Left cardiac atrium (tissue), 4 donors: ENCODE measurements at regions not wholly inside any gene's neighbourhood (a gene's known extent, or its start where the extent isn't known, plus 50 kb on each side); places are given as distances from the start of the nearest gene placed in this dataset.

Source experiments
- ATAC-seq, 2 donors: fragments of 200-7000 bp; cut with Tn5 transposase; one replicate each; pipeline ENCODE4 v1.9.1; 2020; ENCODE audit warnings: mild to moderate bottlenecking in 2 of 2, moderate library complexity in 2 of 2
- DNase-seq: peaks from one replicate; pipeline ENCODE4 v3.0.0-alpha.2; 2020
- intact Hi-C, 2 donors: fragments of 100-400 bp; cut with DNase I; formaldehyde crosslinking; loops; one replicate each; pipeline versions ENCODE4 v1.14.1 to v1.15.1; 2022 to 2023
- donor health status: DM: no; HTN: yes; CAD: no.
- donor health status: DM: no; HTN: yes; CAD: no; lungs with severe emphysema.
- donor health status: DM: yes; HTN: yes; CAD: no.
- donor health status: Dilated cardiomyopathy.

DNA sequence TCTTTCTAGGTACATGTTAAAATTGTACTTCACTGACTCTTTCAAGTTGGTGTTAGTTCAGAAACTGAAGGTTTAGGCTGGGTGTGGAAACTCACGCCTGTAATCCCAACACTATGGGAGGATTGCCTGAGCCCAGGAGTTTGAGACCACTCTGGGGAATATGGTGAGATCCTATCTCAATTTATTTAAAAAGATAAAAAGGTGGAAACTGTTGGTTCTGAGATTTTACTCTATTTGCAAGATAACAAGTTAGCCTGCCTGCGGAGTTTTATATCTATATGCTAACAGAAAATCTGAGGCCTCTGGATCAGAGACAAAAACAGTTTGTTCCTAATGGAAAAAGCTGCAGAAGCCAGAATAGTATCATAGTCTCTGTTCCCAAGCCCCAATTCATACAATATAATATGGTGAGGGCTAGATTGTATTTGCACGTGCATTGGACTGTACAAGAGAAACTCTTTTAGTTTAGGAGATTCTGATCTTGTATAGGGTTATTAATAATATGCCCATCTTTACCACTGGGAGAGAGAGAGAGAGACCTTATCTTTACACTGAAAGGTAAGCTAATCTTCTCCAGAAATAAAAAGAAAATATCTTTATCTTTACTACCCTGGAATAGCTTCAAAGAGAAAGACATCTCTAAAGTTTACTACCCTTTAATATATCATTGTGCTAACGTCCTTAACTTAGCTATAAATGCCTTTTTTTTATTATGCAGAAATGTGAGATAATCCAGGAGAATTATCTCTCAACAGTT lies 1267.6 kb downstream of the OTOL1 start:
- ATAC-seq (no peak), DNase-seq (no peak)
- intact Hi-C loops, result no loop called here

DNA sequence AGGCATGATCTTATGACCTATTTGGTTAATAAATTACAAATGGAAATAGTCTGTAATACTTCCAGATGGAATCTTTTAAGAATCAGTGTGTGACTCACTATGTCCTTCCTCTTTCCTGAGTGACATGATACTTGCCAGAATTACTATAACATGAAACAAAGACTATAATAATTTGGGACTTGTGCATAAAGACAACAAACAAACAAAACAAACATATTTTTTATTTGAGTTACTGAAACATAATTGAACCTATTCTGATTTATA lies 1268.1 kb downstream of the OTOL1 start:
- DNase-seq (no peak), ATAC-seq (no peak)
- intact Hi-C loops, result no loop called here

DNA sequence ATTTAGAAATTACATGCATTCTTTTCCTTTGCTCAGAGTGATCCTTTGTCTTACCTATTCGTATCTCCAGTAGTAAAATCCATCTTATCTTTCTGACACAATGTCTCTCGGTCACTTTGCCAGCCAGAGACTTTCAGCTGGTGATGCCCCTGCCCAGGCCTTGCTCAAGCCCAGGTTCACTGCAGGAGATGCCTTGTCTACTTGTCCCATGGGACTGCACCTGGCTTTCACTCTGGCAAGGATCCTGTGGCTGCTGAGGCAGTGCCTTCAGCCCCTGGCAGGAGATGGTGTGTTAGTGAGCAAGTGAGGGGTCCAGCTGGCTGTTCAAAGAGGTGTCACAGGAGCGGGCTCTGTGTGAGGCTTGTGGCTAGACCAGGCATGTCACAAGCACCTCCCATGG lies 1268.9 kb downstream of the OTOL1 start:
- intact Hi-C loops, result no loop called here
- DNase-seq (no peak), ATAC-seq (no peak)

DNA sequence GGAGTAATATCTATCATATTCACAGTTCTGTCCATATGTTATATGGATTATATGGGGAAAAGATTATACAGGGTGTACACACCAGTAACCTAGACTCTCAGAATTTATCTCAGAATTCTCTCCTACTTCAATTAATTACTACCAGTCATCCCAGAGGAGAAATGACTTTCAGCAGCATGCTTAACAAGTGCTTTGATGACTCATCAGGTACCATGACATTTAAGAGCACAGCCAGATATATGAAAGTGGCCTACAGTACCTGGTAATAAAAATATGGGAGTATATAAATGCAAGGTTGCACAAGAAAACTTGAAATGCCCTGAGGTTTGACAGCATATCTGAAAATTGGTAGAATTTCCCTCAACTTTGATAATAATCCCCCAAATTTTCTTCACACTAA lies 1273.0 kb downstream of the OTOL1 start:
- intact Hi-C loops, result no loop called here
- no peak for DNase-seq
- ATAC-seq, result no peak

DNA sequence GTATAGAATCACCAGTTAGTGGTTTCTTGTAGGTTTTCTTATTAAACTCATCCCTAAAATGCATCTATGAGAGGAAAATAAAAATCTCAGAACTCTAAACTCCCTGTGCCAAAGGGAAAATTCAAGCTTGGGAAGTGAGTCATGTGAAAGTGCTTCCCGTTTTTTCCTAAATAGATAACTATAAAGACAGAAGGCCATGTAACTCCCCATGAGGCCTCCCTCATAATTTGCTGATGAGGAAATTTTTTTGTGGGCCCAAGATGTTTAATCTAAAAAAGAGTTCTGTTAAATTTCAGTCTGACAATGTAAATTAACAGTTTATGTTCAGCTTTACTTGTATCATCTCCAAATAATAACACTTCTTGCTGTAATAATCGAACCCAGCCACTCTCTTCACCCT lies 1273.9 kb downstream of the OTOL1 start:
- intact Hi-C loops, result no loop called here
- DNase-seq, result no peak
- ATAC-seq, result no peak

DNA sequence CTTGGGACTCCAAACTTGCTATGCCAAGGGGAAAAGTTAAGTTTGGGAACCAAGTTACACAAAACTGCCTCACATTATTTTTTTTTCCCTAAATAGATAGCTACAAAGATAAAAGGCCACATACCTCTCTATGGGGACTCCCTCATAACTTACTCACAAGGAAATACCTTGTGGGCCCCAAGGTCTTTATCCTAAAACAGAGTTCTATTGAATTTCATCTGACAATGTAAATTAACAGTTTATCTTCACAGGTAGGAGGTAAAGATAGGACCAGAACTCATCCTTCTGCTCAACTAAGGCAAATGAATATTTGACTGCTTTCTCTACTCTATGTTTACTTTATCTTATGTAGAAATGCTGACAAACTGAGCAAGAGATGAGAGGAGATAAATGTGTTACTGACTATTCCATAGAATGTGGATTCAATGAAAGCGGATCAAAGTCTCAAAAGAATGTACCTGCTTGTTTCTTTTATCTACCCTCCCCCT lies 1278.0 kb downstream of the OTOL1 start:
- ATAC-seq (no peak), DNase-seq (no peak)
- intact Hi-C loops, result no loop called here

DNA sequence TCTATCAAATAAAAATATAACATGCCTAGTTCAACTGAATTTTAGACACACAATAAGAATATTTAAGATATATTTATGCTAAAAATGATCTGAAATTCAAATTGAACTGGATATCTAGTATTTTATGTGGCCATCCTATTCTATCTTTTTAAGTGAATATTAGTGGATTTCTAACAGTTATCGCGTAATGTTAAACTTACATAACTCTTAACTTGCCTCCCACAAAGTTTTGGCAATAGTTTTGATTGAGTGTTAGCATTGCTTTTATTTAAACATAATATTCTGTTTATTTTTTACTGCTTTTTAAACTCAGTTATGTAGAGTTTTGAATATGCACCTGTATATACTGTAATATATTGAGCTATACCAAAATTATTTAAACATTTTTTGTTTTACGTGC lies 1279.5 kb downstream of the OTOL1 start:
- no peak for ATAC-seq
- no peak for DNase-seq
- intact Hi-C loops, result no loop called here

DNA sequence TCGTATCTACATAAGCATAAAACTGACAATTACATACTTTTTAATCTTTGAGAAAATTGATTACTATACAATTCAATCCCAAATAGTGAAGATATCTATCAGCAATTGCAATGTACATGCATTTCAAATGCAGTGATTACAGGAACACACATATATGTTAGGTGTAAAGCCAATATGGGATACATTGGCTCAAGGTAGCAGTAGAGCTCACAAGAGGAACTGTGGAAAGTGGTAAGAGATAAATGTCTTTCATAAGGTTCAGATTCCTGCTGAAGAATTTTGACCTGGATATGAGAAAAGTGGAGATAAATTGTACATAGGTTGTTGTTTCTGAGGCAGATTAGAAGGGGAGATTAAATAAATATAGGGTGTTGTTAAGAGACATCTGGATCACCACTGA lies 1280.5 kb downstream of the OTOL1 start:
- intact Hi-C loops, result no loop called here

DNA sequence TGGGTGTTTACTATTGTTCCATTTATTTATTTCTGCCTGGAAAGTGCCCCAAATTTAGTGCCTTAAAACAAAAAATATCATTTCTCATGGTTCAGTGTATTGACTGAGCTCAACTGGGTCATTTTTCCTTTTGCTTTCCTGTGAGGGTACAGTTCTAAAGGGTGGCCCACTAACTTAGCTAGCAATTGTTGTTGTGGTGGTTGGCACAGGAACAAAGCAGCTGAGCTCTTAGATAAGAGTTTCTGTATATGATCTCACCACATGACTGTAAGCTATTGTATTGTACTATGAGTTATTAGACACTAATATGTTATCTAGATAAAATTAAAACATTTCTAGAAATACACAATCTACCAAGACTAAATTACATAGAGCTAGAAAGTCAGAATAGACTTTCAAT lies 1283.7 kb downstream of the OTOL1 start:
- DNase-seq (no peak), ATAC-seq (no peak)
- intact Hi-C loops, result no loop called here

More for the DNA sequence above, 1280.5 kb downstream of the OTOL1 start:
- DNase-seq (no peak), ATAC-seq (no peak)

DNA sequence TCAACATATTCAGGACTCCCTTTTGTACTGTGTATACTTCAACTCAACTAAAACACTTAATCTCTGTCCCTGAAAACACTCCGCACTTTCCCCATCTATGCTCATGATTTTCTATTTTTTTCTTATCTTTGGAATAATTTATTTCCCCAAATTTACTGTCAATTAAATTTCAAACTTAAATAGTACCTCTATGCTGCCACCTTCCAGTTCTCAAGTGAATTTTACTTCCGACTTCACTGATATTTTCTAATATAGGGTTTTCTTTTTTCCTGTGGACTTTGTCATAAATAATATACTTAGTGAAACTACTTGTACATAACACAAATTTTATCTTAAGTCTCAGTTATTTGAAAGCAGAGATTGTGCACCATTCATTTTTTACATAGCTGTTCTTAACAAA lies 1303.3 kb downstream of the OTOL1 start:
- DNase-seq (no peak), ATAC-seq (no peak)
- intact Hi-C loops, result no loop called here

DNA sequence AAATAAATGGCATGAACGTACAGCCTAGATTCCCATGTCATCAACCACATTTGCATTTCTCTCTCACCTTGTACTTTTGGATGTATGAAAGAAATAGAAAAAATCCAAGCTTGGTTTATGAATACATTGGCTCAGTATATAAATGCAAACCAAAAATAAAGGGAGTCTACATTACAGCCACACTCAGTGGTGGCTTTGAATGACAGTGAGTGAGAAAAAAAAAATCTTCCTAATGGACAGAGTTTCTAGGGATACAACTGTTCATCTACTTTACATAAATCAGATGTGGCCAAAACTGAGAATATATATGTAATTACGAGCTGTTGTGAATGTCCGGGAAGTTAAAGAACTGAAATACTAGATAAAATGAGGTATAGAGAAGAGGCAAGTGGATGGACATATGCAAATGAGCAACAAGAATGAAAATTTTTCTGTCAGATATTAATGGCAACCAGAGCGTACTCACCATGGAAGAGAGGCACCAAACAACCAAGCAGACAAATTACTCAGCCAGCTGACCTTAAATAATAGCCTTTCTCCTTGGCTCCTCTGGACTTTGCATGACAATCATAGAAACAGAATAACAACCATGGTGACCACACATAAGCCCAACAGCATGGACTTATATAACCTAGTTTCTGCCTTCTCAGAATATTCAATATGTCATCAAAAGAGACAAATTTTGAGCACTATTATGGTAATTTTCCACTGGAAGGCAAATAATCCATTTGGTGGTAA lies 1305.8 kb downstream of the OTOL1 start:
- intact Hi-C loops, result no loop called here
- ATAC-seq (no peak), DNase-seq (no peak)

DNA sequence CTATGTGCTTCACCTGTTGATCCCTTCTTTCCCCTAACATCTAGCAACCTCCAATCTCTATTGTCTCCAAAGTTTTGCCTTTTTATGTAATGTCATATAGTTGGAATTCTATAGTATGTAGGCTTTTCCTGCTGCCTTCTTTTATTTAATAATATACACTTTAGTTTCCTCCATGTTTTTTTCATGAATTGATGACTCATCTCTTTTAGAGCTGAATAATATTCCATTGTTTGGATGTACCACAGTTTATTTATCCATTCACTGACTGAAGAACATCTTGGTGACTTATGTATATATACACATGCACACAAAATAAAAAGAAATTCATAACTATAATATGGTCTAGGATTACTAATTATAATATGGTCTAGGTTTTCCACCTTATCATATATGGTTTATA lies 1314.2 kb downstream of the OTOL1 start:
- intact Hi-C loops, result no loop called here
- ATAC-seq, result no peak
- DNase-seq, result no peak

DNA sequence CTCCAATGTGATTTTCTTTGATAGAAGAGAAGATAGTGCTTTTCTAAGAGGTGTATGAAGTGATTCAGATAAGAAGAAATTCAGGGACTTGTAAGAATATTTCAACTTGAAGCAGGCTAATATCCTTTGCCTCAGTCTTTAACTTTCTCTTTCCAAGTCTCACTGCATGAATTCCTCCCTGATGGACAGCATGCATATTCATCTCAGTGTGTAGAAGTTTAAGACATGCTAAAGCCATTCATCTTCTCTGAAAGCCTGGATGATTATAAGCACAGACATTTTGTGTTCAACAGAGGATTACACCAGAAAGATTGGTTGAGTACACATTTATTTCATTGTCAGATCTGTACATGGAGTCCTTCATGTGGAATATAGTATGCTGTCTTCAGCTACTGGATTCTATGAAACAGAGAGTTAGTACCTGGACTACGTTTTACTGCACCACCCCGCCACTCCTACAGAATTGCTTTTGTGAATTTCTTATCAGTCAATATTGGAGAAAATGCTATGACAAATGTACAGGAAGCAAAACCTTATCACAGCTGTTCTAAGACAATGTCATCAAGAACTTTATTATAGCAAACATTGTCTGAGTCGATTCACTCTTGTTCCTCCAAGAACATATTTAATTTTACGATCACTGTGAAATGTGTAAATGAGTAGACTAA lies 1346.1 kb downstream of the OTOL1 start:
- DNase-seq (no peak), ATAC-seq (no peak)
- intact Hi-C loops, result no loop called here

DNA sequence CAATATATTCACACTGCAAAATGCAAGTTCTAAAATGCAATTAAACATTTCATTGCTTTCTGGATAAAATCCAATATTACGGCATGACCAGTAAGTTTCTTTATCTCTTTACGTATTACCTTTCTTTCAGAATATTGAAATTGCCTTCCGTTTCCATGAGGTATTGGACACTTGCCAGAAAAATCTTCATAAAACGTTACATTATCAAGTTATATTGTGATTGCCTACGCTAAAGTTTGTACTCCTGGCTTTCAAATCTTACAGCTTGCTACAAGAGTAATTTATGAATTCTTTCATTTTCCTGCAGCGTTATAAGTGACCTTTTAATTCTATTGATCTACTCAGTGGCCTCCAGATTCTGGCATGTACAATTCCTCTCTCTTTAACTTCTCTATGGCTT lies 1349.3 kb downstream of the OTOL1 start:
- no peak for ATAC-seq

DNA sequence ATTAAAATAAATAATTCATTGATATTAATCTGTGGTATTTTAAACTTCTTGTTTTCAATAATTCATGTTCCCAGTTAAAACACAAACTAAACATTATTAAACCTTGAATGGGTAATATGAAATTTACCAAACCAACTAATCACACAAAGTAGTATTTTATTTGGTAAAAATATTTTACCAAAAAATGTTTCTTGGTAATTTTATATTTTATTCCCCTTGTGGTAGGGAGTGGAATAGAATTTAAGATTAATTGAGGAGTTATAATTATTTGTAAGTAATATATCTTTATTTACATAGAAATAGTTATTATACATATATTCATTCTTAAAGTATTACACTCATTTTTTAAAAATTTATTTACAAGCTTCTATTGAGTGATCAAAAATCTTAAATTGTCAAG lies 1350.9 kb downstream of the OTOL1 start:
- intact Hi-C loops, result no loop called here
- no peak for DNase-seq
- no peak for ATAC-seq

More for the DNA sequence above, 1349.3 kb downstream of the OTOL1 start:
- intact Hi-C loops, result no loop called here
- no peak for DNase-seq

DNA sequence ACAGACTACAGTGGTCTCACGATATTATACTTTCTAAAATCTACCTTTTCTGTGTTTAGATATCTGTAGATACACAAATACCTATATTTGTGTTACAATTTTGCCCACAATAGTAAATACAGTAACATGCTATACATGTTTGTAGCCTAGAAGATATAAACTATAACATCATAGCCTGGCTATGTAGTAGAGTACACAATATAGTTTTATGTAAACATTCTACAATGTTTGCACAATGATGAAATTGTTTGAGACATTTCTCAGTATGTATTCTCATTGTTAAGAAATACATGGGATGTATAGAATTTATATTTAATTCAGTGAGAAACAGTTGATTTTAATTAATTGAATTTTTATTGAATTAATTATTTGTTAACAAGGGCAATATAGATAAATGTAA lies 1367.0 kb downstream of the OTOL1 start:
- intact Hi-C loops, result no loop called here
- ATAC-seq, result no peak
- DNase-seq, result no peak

DNA sequence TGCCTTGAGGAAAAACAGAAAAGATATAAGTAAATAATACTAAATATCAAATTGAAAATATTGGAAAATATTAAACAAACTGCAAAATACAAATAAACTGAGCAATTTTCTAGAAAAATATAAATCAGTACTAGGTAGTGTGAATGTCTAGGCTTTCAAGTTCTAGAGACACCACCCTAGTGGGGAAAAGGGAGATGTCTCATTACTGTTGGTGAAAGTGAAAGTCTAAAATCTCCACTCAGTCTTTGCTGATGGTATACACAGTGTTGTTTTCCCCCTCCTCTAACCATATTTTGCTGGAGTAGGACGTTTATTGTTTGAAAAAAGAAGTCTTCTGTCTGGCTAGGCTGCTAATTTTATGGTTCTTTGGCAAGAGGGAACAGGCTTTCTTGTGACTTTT lies 1368.9 kb downstream of the OTOL1 start:
- DNase-seq (no peak), ATAC-seq (no peak)
- intact Hi-C loops, result no loop called here

DNA sequence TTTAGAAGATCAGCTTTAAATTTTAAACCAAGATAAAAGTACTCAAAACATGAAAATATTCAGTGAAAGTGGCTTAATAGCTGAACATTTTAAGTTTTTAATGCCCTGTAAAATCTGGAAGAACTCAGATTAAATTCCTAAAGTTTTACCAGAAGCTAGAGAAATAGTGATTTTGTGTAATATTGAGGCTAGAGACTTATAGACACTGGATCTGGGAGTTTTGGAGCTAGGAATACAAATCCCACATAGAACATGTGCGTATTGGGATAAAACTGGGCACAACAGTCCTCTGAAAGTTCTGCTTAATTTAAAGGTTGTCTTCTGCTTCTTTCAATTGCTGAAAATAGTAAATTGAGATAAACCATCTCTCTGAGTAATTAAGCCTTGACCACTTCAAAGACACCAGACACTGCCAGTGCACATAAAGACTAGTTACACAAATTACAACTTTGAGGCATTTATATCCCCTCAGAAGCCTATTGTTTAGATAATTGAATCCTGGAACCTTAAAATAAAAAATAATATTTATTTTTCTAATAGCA lies 1382.5 kb downstream of the OTOL1 start:
- DNase-seq, result no peak
- ATAC-seq, result no peak
- intact Hi-C loops, result no loop called here

DNA sequence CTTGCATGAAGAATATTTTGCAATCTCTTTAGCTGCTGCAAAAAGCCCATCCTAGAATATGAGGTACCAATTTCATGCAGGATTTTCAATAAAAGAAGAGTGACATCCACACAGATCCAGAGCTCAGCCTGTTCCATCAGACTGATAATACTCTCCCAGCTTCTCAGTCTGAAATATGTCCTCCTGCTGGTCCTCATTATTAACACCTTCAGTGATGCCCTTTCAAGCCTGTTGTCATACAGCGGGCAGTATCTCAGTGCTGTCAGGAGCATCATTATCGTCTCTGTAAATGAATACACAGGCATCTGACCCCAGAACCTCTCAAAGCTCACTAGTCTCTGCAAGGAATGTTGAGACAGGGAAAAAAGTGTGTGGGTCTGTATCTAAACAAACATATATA lies 1387.8 kb downstream of the OTOL1 start:
- intact Hi-C loops, result no loop called here
- DNase-seq (no peak), ATAC-seq (no peak)
